ENCODE measurements at regions not wholly inside any gene's neighbourhood (a gene's known extent, or its start where the extent isn't known, plus 50 kb on each side); places are given as distances from the start of the nearest gene placed in this dataset.

DNA sequence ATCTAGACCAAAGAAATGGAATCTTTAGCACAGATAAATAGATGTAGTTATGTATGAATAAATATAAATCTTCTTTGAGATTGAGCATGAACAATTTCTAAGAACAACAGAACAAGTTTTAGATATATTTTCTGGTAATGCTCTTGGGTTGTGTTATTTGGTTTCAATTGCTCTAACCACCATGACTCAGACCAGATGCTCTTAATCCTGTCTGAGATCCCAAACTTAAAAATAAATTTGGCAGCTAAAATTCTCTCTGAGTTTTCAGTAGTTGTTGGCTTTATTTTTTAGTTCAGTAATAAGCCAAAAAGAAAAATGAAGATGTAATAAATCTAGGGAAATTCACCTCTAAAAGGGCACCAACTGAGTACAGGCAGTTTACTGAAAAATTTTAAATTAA, 1693.4 kb downstream of the NCAM2 start:
- TF ChIP-seq, protein P1, sequence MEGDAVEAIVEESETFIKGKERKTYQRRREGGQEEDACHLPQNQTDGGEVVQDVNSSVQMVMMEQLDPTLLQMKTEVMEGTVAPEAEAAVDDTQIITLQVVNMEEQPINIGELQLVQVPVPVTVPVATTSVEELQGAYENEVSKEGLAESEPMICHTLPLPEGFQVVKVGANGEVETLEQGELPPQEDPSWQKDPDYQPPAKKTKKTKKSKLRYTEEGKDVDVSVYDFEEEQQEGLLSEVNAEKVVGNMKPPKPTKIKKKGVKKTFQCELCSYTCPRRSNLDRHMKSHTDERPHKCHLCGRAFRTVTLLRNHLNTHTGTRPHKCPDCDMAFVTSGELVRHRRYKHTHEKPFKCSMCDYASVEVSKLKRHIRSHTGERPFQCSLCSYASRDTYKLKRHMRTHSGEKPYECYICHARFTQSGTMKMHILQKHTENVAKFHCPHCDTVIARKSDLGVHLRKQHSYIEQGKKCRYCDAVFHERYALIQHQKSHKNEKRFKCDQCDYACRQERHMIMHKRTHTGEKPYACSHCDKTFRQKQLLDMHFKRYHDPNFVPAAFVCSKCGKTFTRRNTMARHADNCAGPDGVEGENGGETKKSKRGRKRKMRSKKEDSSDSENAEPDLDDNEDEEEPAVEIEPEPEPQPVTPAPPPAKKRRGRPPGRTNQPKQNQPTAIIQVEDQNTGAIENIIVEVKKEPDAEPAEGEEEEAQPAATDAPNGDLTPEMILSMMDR (IDR thresholded peaks at IDR 0.05), result no peak
- no peak for TF ChIP-seq EZH2 (IDR thresholded peaks at IDR 0.05)

All from neural progenitor cell (in vitro differentiated cells).